Keratinocyte (primary cell): ENCODE measurements at regions not wholly inside any gene's neighbourhood (a gene's known extent, or its start where the extent isn't known, plus 50 kb on each side); places are given as distances from the start of the nearest gene placed in this dataset.

ENCODE experiments used
- DNase-seq: peaks from one replicate; pipeline ENCODE4 v3.0.0-alpha.2; 2011; ENCODE audit warnings: low read depth, missing footprints, low spot score
- FAIRE-seq: peaks from 2 replicates; lab custom pipeline; 2011; peaks lifted over from hg19 to GRCh38; lab: Jason Lieb, UNC
- H2AFZ ChIP-seq: 2 replicates; pipeline ENCODE4 v1.6.0; 2012; ENCODE audit warnings: low read length, control low read depth, inconsistent platforms; ENCODE audit not compliant: control insufficient read depth
- H3K27ac ChIP-seq: 2 replicates; pipeline ENCODE4 v1.5.1; 2011; ENCODE audit warnings: low read length; ENCODE audit not compliant: control insufficient read depth, insufficient read depth
- H3K27me3 ChIP-seq: 3 replicates; pipeline ENCODE4 v1.6.0; 2011; ENCODE audit warnings: low read length; ENCODE audit not compliant: control insufficient read depth, insufficient read depth; ENCODE audit errors: extremely low read depth
- H3K36me3 ChIP-seq, 2 experiments: 2 replicates in 1 of 2; 3 replicates in 1 of 2; pipeline ENCODE4 v1.5.1; 2011; ENCODE audit warnings: low read length in 2 of 2, mild to moderate bottlenecking in 1 of 2; ENCODE audit not compliant: control insufficient read depth in 2 of 2, insufficient read depth in 2 of 2; ENCODE audit errors: extremely low read depth in 1 of 2
- H3K4me1 ChIP-seq: 3 replicates; pipeline ENCODE4 v1.5.1; 2011; ENCODE audit warnings: low read length; ENCODE audit not compliant: control insufficient read depth, insufficient read depth; ENCODE audit errors: extremely low read depth
- H3K4me2 ChIP-seq: 3 replicates; pipeline ENCODE4 v1.6.0; 2011; ENCODE audit warnings: low read depth, low read length; ENCODE audit not compliant: control insufficient read depth, insufficient read depth; ENCODE audit errors: extremely low read depth
- H3K4me3 ChIP-seq, 3 experiments: fragments of 200-600 bp in 1 of 3; sonication (generic) in 1 of 3; 2 replicates in 2 of 3; 3 replicates in 1 of 3; pipeline ENCODE4 v1.5.1; 2011 to 2016; ENCODE audit warnings: low read length in 3 of 3, mild to moderate bottlenecking in 3 of 3, control low read depth in 2 of 3, inconsistent platforms in 1 of 3, low read depth in 1 of 3, mixed read lengths in 1 of 3, mixed run types in 1 of 3, moderate library complexity in 1 of 3; ENCODE audit not compliant: control insufficient read depth in 2 of 3, insufficient read depth in 2 of 3; ENCODE audit errors: extremely low read depth in 1 of 3
- H3K79me2 ChIP-seq: 2 replicates; pipeline ENCODE4 v1.6.0; 2012; ENCODE audit warnings: low read length; ENCODE audit not compliant: control insufficient read depth, insufficient read depth
- H3K9ac ChIP-seq: 3 replicates; pipeline ENCODE4 v1.6.0; 2011; ENCODE audit warnings: low read length; ENCODE audit not compliant: control insufficient read depth, insufficient read depth; ENCODE audit errors: extremely low read depth
- H3K9me1 ChIP-seq: 3 replicates; pipeline ENCODE4 v1.6.0; 2011; ENCODE audit warnings: low read length; ENCODE audit not compliant: control insufficient read depth, insufficient read depth; ENCODE audit errors: extremely low read depth
- H3K9me3 ChIP-seq: 2 replicates; pipeline ENCODE4 v1.5.1; 2012; ENCODE audit warnings: low read depth, low read length; ENCODE audit not compliant: control insufficient read depth
- H4K20me1 ChIP-seq: 3 replicates; pipeline ENCODE4 v1.6.0; 2011; ENCODE audit warnings: low read length; ENCODE audit not compliant: control insufficient read depth, insufficient read depth; ENCODE audit errors: extremely low read depth
- CTCF ChIP-seq, 3 experiments: IDR thresholded peaks in 1 of 3; conservative IDR thresholded peaks in 1 of 3; optimal IDR thresholded peaks in 1 of 3; 2 replicates in 2 of 3; 3 replicates in 1 of 3; pipeline versions ENCODE3 to v1.5.1; 2011; ENCODE audit warnings: low read length in 3 of 3, mild to moderate bottlenecking in 3 of 3, moderate library complexity in 2 of 3, control low read depth in 1 of 3, inconsistent platforms in 1 of 3; ENCODE audit not compliant: insufficient read depth in 2 of 3; ENCODE audit errors: extremely low read depth in 1 of 3
- EZH2 ChIP-seq: IDR thresholded peaks from one replicate; pipeline ENCODE4 v1.6.1; 2012; ENCODE audit warnings: inconsistent platforms, mild to moderate bottlenecking, low read length, moderate library complexity
- dilution Hi-C: fragments of 300-500 bp; cut with MboI; formaldehyde crosslinking; loops from one replicate; pipeline ENCODE4 v1.7.0; 2020; ENCODE audit warnings: low sequenced_read_pairs; ENCODE audit not compliant: extremely low pct_ligation_motif_present

GRCh38 chr2:125853626-125854025, 802.3 kb upstream of the GYPC start:
- Histone ChIP-seq H3K4me1 (no peaks in the 10 kb centered on the region), H3K9me3 (no peaks in the 10 kb centered on the region), H3K27ac (no peak overlapping the region), H2AFZ (no peak overlapping the region), H3K4me3 (no peak overlapping the region), H3K9me1 (no peaks in the 10 kb centered on the region), H3K4me2 (no peak overlapping the region), H3K27me3 (no peaks in the 10 kb centered on the region), H3K79me2 (no peaks in the 10 kb centered on the region), H3K36me3 (no peaks in the 10 kb centered on the region), H3K9ac (no peak overlapping the region), H4K20me1 (no peaks in the 10 kb centered on the region)
- no peak for DNase-seq
- FAIRE-seq, result no peak
- dilution Hi-C loops, result no loop called here
- TF ChIP-seq EZH2, result no peak
- no peak for TF ChIP-seq CTCF (optimal IDR thresholded peaks at IDR 0.05 in 1 of 3, IDR thresholded peaks at IDR 0.05 in 1 of 3, conservative IDR thresholded peaks at IDR 0.05 in 1 of 3; ENCODE audit: extremely low read depth in 1 of 3, insufficient read depth in 2 of 3, low read length in 3 of 3)

- no peak for DNase-seq
- no peak for TF ChIP-seq EZH2
- no peak for TF ChIP-seq CTCF (optimal IDR thresholded peaks at IDR 0.05 in 1 of 3, IDR thresholded peaks at IDR 0.05 in 1 of 3, conservative IDR thresholded peaks at IDR 0.05 in 1 of 3; ENCODE audit: extremely low read depth in 1 of 3, insufficient read depth in 2 of 3, low read length in 3 of 3)
Observed at GRCh38 chr2:125855204-125855603, 800.8 kb upstream of the GYPC start.

More at GRCh38 chr2:125855204-125855603, 800.8 kb upstream of the GYPC start:
- dilution Hi-C loops, result no loop called here
- H3K36me3 ChIP-seq, result no peaks in the 10 kb centered on the region
- no peaks in the 10 kb centered on the region for H3K9me1 ChIP-seq
- H4K20me1 ChIP-seq, result no peaks in the 10 kb centered on the region
- no peak for FAIRE-seq
- H3K4me3 ChIP-seq, result no peak overlapping the region
- no peak overlapping the region for H2AFZ ChIP-seq
- H3K9me3 ChIP-seq, result no peaks in the 10 kb centered on the region
- no peaks in the 10 kb centered on the region for H3K4me1 ChIP-seq
- no peaks in the 10 kb centered on the region for H3K79me2 ChIP-seq
- no peak overlapping the region for H3K27ac ChIP-seq
- H3K4me2 ChIP-seq, result no peak overlapping the region
- H3K9ac ChIP-seq, result no peak overlapping the region
- no peaks in the 10 kb centered on the region for H3K27me3 ChIP-seq
